Chondrocyte (in vitro differentiated cells): ENCODE measurements at regions not wholly inside any gene's neighbourhood (a gene's known extent, or its start where the extent isn't known, plus 50 kb on each side); places are given as distances from the start of the nearest gene placed in this dataset.

Experiments used
- DNase-seq: peaks from one replicate; pipeline ENCODE4 v3.0.0; 2021; ENCODE audit warnings: mixed read lengths, low spot score
- H3K27ac Mint-ChIP-seq: one replicate; pipeline ENCODE4 v1.8.0; 2021; ENCODE audit warnings: mild to moderate bottlenecking, moderate library complexity, mixed read lengths; ENCODE audit not compliant: unreplicated experiment
- H3K27me3 Mint-ChIP-seq: 2 replicates; pipeline ENCODE4 v1.8.0; 2021; ENCODE audit warnings: low read depth, mixed read lengths
- H3K36me3 Mint-ChIP-seq: 2 replicates; pipeline ENCODE4 v1.8.0; 2021; ENCODE audit warnings: low read depth, mixed read lengths
- H3K4me1 Mint-ChIP-seq: 2 replicates; pipeline ENCODE4 v1.8.0; 2021; ENCODE audit warnings: low read depth, mild to moderate bottlenecking, mixed read lengths
- H3K4me3 Mint-ChIP-seq: one replicate; pipeline ENCODE4 v1.8.0; 2021; ENCODE audit warnings: mild to moderate bottlenecking, moderate library complexity, mixed read lengths; ENCODE audit not compliant: unreplicated experiment
- H3K9me3 Mint-ChIP-seq: 2 replicates; pipeline ENCODE4 v1.8.0; 2021; ENCODE audit warnings: low read depth, mixed read lengths
- TF ChIP-seq, protein P1 (sequence below): fragments of 200-600 bp; sonication (generic); IDR thresholded peaks from 2 replicates; pipeline ENCODE4 v1.5.0; 2021; ENCODE audit warnings: antibody characterized with exemption, mild to moderate bottlenecking, moderate library complexity

DNA sequence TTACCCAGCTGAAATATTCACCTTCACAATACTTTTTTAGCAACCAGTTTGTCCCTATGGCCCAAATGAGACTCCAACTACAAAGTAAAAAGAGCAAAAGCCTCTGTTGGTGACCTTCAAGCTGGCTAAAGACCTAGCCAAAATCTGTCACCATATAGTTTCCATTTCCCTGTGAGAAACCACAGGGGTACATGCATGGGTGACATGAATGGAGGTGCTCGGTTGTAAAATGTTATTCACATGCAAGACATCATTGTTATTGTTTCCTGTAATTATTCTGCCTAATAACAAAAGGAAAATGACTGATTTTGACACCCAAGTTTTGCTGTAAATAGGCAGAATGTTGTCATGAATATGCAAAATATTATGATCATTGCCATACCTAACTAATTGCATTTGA, 285.3 kb downstream of the ZNF608 start:
- TF ChIP-seq, protein P1, sequence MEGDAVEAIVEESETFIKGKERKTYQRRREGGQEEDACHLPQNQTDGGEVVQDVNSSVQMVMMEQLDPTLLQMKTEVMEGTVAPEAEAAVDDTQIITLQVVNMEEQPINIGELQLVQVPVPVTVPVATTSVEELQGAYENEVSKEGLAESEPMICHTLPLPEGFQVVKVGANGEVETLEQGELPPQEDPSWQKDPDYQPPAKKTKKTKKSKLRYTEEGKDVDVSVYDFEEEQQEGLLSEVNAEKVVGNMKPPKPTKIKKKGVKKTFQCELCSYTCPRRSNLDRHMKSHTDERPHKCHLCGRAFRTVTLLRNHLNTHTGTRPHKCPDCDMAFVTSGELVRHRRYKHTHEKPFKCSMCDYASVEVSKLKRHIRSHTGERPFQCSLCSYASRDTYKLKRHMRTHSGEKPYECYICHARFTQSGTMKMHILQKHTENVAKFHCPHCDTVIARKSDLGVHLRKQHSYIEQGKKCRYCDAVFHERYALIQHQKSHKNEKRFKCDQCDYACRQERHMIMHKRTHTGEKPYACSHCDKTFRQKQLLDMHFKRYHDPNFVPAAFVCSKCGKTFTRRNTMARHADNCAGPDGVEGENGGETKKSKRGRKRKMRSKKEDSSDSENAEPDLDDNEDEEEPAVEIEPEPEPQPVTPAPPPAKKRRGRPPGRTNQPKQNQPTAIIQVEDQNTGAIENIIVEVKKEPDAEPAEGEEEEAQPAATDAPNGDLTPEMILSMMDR: no peak
- Mint-ChIP-seq H3K4me3 (no peak overlapping the region), H3K27me3 (no peaks in the 10 kb centered on the region), H3K27ac (no peak overlapping the region), H3K36me3 (peaks cover 8% of the 10 kb centered on the region), H3K9me3 (peaks cover 24% of the 10 kb centered on the region), H3K4me1 (peaks cover 10% of the 10 kb centered on the region)
- DNase-seq: no peak

DNA sequence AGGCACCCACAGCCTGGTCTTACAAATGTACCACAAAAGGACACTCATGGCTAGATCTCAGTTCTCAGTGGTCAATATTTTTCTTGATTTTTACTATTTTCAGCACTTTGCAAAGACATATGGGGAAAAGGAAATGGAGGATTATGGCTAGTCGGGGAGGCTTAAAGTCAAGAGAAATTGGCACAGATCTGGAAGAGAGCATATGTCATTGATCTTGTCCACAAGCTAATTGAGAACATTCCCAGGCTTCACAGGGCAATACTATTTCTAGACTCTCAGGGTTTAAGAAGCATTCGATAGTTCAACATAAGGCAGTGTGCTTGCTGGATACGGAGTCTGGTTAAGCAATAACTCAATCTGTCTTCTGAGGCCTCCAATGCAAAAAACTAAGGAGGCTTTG, 285.8 kb downstream of the ZNF608 start:
- no peak for DNase-seq
- Mint-ChIP-seq H3K9me3 (peaks cover 24% of the 10 kb centered on the region), H3K27ac (no peak overlapping the region), H3K36me3 (peaks cover 8% of the 10 kb centered on the region), H3K27me3 (no peaks in the 10 kb centered on the region), H3K4me1 (peaks cover 15% of the 10 kb centered on the region), H3K4me3 (no peak overlapping the region)
- TF ChIP-seq, protein P1: no peak

DNA sequence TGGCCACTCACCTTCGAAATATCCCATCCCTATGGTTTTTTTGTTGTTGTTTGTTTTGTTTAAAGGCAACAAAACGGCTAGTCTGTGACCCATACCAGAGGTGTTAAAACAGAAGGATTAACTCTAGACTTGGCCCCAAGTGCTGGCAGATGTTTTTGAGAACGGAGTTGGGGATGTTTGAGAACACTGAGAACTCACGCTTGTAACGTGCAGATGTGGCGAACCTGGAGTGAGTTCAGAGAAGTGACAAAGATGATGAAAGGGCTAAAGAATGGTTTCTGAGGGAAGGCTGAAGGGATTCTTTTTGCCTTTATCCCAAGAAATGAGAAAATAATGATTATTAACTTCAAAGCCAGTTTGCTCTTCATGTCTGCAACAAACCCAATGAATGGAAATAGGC, 286.5 kb downstream of the ZNF608 start:
- no peak for DNase-seq
- H3K9me3 Mint-ChIP-seq: peaks cover 24% of the 10 kb centered on the region
- H3K27ac Mint-ChIP-seq: no peak overlapping the region
- H3K36me3 Mint-ChIP-seq: peaks cover 8% of the 10 kb centered on the region
- H3K4me1 Mint-ChIP-seq: peaks cover 19% of the 10 kb centered on the region
- H3K4me3 Mint-ChIP-seq: no peak overlapping the region
- no peaks in the 10 kb centered on the region for H3K27me3 Mint-ChIP-seq
- TF ChIP-seq, protein P1: no peak

DNA sequence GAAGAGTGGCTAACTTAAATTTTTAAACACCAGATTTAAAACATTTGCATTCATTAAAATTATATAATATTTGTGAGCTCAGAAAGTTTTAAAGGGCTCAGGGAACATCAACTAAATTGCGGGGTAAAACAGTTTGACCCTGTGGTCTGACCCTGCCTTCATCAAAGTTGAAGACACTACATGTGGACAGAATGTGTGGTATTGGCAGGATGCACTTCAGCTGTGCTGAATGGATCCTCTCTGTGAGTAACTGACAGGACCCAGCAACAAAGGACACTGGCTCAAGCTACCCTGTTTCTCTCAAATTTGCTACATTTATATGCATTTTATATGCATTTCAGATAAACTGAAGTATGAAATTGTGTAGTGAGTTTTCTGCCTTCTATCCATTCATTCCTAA, 288.5 kb downstream of the ZNF608 start:
- DNase-seq: no peak
- H3K4me1 Mint-ChIP-seq: peaks cover 36% of the 10 kb centered on the region
- no peaks in the 10 kb centered on the region for H3K27me3 Mint-ChIP-seq
- peaks cover 19% of the 10 kb centered on the region for H3K9me3 Mint-ChIP-seq
- TF ChIP-seq, protein P1: no peak
- no peak overlapping the region for H3K27ac Mint-ChIP-seq
- H3K4me3 Mint-ChIP-seq: no peak overlapping the region
- peaks cover 8% of the 10 kb centered on the region for H3K36me3 Mint-ChIP-seq

DNA sequence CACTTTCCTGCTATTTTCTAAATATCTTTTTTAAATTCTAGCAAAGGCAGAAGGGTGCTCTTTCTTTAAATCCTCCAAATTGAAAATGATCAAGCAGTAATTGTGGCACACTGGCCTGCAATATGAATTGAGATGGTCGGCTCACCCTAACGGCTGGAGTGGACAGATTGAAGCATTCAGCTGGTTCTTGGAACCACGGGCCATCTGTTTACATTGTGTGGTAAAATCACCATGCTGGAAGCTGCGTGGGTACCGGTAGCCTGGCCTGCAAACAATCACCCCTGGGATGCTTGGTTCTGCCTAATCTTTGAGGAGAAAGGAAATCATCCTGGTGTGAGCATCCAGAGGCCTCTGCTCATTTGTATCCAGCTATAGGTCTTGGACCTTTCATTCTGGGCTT, 289.3 kb downstream of the ZNF608 start:
- H3K4me3 Mint-ChIP-seq: no peak overlapping the region
- peaks cover 8% of the 10 kb centered on the region for H3K36me3 Mint-ChIP-seq
- peaks cover 40% of the 10 kb centered on the region for H3K4me1 Mint-ChIP-seq
- peaks cover 19% of the 10 kb centered on the region for H3K9me3 Mint-ChIP-seq
- TF ChIP-seq, protein P1: no peak
- DNase-seq: no peak
- H3K27ac Mint-ChIP-seq: no peak overlapping the region
- H3K27me3 Mint-ChIP-seq: no peaks in the 10 kb centered on the region
